ENCODE measurements at regions not wholly inside any gene's neighbourhood (a gene's known extent, or its start where the extent isn't known, plus 50 kb on each side); places are given as distances from the start of the nearest gene placed in this dataset.

- H3K4me1 ChIP-seq (ENCODE audit: low read depth, poor library complexity, severe bottlenecking): no peaks in the 10 kb centered on the region
- no peaks in the 10 kb centered on the region for H3K36me3 ChIP-seq (ENCODE audit: insufficient read depth)
- H3K4me3 ChIP-seq (IDR thresholded peaks at IDR 0.05; ENCODE audit: insufficient read depth, low read depth, low read length): no peak overlapping the region
- no peaks in the 10 kb centered on the region for H4K20me1 ChIP-seq (ENCODE audit: insufficient read depth)
- H3K9ac ChIP-seq: no peak overlapping the region
- no peak for TF ChIP-seq CTCF (conservative IDR thresholded peaks at IDR 0.05; ENCODE audit: low read depth, low read length)
- no peaks in the 10 kb centered on the region for H3K79me2 ChIP-seq (ENCODE audit: insufficient read depth, low read depth)
- H3K4me2 ChIP-seq: no peak overlapping the region
- no peak overlapping the region for H2AFZ ChIP-seq (ENCODE audit: low read depth)
- H3K27me3 ChIP-seq (ENCODE audit: insufficient read depth, low read depth): no peaks in the 10 kb centered on the region
- no peak overlapping the region for H3K27ac ChIP-seq
Observed at GRCh38 chr9:33638391-33638915, 114.4 kb downstream of the ANKRD18B start.

GRCh38 chr9:33645706-33646105 is 121.7 kb downstream of the ANKRD18B start:
- H3K27me3 ChIP-seq (ENCODE audit: insufficient read depth, low read depth): peaks cover 5% of the 10 kb centered on the region; the same call in 1 of the 2 replicates
- no peak overlapping the region for H3K27ac ChIP-seq
- no peaks in the 10 kb centered on the region for H3K36me3 ChIP-seq (ENCODE audit: insufficient read depth)
- TF ChIP-seq CTCF (conservative IDR thresholded peaks at IDR 0.05; ENCODE audit: low read depth, low read length): no peak
- no peak overlapping the region for H3K4me3 ChIP-seq (IDR thresholded peaks at IDR 0.05; ENCODE audit: insufficient read depth, low read depth, low read length)
- H3K79me2 ChIP-seq (ENCODE audit: insufficient read depth, low read depth): no peaks in the 10 kb centered on the region
- peaks cover 27% of the 10 kb centered on the region for H3K4me1 ChIP-seq (ENCODE audit: low read depth, poor library complexity, severe bottlenecking)
- H4K20me1 ChIP-seq (ENCODE audit: insufficient read depth): no peaks in the 10 kb centered on the region
- no peak overlapping the region for H2AFZ ChIP-seq (ENCODE audit: low read depth)
- no peak overlapping the region for H3K9ac ChIP-seq
- H3K4me2 ChIP-seq: no peak overlapping the region

GRCh38 chr9:33649463-33649862 is 125.4 kb downstream of the ANKRD18B start:
- no peak for TF ChIP-seq CTCF (conservative IDR thresholded peaks at IDR 0.05; ENCODE audit: low read depth, low read length)
- Histone ChIP-seq H3K4me1 (ENCODE audit: low read depth, poor library complexity, severe bottlenecking) (peaks cover 27% of the 10 kb centered on the region), H3K4me3 (IDR thresholded peaks at IDR 0.05; ENCODE audit: insufficient read depth, low read depth, low read length) (no peak overlapping the region), H3K27ac (no peak overlapping the region), H3K27me3 (ENCODE audit: insufficient read depth, low read depth) (peaks cover 5% of the 10 kb centered on the region; the same call in 1 of the 2 replicates), H3K9ac (no peak overlapping the region), H4K20me1 (ENCODE audit: insufficient read depth) (no peaks in the 10 kb centered on the region), H3K4me2 (peak overlapping the region; percentile 27), H3K79me2 (ENCODE audit: insufficient read depth, low read depth) (no peaks in the 10 kb centered on the region), H3K36me3 (ENCODE audit: insufficient read depth) (no peaks in the 10 kb centered on the region), H2AFZ (ENCODE audit: low read depth) (no peak overlapping the region)

GRCh38 chr9:33651125-33651524 is 127.1 kb downstream of the ANKRD18B start:
- Histone ChIP-seq H3K27me3 (ENCODE audit: insufficient read depth, low read depth) (peaks cover 5% of the 10 kb centered on the region; the same call in 1 of the 2 replicates), H3K79me2 (ENCODE audit: insufficient read depth, low read depth) (no peaks in the 10 kb centered on the region), H3K27ac (no peak overlapping the region), H3K4me1 (ENCODE audit: low read depth, poor library complexity, severe bottlenecking) (peaks cover 27% of the 10 kb centered on the region), H2AFZ (ENCODE audit: low read depth) (no peak overlapping the region), H3K4me3 (IDR thresholded peaks at IDR 0.05; ENCODE audit: insufficient read depth, low read depth, low read length) (no peak overlapping the region), H3K9ac (no peak overlapping the region), H3K36me3 (ENCODE audit: insufficient read depth) (no peaks in the 10 kb centered on the region), H4K20me1 (ENCODE audit: insufficient read depth) (no peaks in the 10 kb centered on the region), H3K4me2 (no peak overlapping the region)
- no peak for TF ChIP-seq CTCF (conservative IDR thresholded peaks at IDR 0.05; ENCODE audit: low read depth, low read length)

All from KMS-11 (cell line).